Gastroesophageal sphincter (tissue), 3 donors: ENCODE measurements at regions not wholly inside any gene's neighbourhood (a gene's known extent, or its start where the extent isn't known, plus 50 kb on each side); places are given as distances from the start of the nearest gene placed in this dataset.

Experiments used
- EP300 ChIP-seq: sonication (generic); formaldehyde crosslinking; IDR thresholded peaks from one replicate; pipeline ENCODE4 v1.6.1; 2017; ENCODE audit warnings: antibody characterized with exemption, mild to moderate bottlenecking
- POLR2A ChIP-seq, 2 donors: fragments of 450-650 bp; IDR thresholded peaks; one replicate each; pipeline ENCODE4 v1.6.1; 2017; ENCODE audit warnings: antibody characterized with exemption in 2 of 2, mild to moderate bottlenecking in 2 of 2, moderate library complexity in 1 of 2
- TF ChIP-seq, protein P1 (sequence below), 4 experiments: fragments of 200-600 bp in 2 of 4; fragments of 450-650 bp in 2 of 4; sonication (generic) in 1 of 4; IDR thresholded peaks; one replicate each; pipeline ENCODE4 v1.5.1; 2017 to 2019; ENCODE audit warnings: antibody characterized with exemption in 4 of 4, mild to moderate bottlenecking in 2 of 4, moderate library complexity in 2 of 4

DNA sequence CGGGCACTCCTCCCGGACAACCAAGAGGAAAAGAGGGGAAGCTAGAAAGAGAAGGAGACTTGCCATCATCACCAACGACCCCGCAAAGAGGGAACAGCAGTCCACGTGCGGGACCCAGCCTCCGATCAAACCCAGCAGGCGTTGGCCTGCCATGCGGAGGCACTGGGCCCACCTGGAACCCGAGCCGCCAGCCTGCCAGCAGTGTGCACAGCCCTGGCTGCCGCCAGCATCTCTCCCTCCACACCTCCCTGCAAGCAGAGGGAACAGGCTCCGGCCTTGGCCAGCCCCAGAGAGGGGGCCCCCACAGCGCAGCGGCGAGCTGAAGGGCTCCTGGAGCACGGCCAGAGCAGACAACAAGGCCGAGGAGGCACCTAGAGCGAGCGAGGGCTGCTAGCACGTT lies 1244.7 kb upstream of the B3GALT2 start:
- no peak for TF ChIP-seq EP300
- no peak for TF ChIP-seq POLR2A (IDR thresholded peaks at IDR 0.05)
- TF ChIP-seq, protein P1, sequence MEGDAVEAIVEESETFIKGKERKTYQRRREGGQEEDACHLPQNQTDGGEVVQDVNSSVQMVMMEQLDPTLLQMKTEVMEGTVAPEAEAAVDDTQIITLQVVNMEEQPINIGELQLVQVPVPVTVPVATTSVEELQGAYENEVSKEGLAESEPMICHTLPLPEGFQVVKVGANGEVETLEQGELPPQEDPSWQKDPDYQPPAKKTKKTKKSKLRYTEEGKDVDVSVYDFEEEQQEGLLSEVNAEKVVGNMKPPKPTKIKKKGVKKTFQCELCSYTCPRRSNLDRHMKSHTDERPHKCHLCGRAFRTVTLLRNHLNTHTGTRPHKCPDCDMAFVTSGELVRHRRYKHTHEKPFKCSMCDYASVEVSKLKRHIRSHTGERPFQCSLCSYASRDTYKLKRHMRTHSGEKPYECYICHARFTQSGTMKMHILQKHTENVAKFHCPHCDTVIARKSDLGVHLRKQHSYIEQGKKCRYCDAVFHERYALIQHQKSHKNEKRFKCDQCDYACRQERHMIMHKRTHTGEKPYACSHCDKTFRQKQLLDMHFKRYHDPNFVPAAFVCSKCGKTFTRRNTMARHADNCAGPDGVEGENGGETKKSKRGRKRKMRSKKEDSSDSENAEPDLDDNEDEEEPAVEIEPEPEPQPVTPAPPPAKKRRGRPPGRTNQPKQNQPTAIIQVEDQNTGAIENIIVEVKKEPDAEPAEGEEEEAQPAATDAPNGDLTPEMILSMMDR (IDR thresholded peaks at IDR 0.05): no peak
